Spleen (tissue), 11 donors: ENCODE measurements at regions not wholly inside any gene's neighbourhood (a gene's known extent, or its start where the extent isn't known, plus 50 kb on each side); places are given as distances from the start of the nearest gene placed in this dataset.

Experiments
- DNase-seq: peaks from one replicate; pipeline ENCODE4 v3.0.0-alpha.2; 2020
- H3K27ac ChIP-seq, 8 donors: fragments of 200-600 bp; sonication (generic) in 7 of 8; 1 replicate in 4 of 8; 2 replicates in 4 of 8; pipeline versions ENCODE4 v1.5.0 to v1.8.0; 2016 to 2021; ENCODE audit warnings: inconsistent platforms in 4 of 8, mild to moderate bottlenecking in 4 of 8, moderate library complexity in 1 of 8
- H3K27me3 ChIP-seq, 7 donors: fragments of 200-600 bp; sonication (generic) in 6 of 7; replicated peaks in 1 of 7; 1 replicate in 4 of 7; 2 replicates in 3 of 7; pipeline versions ENCODE4 v1.5.0 to v1.8.0; 2016 to 2021; ENCODE audit warnings: inconsistent platforms in 3 of 7, mild to moderate bottlenecking in 1 of 7
- H3K36me3 ChIP-seq, 6 donors: fragments of 200-600 bp; sonication (generic) in 5 of 6; 1 replicate in 4 of 6; 2 replicates in 2 of 6; pipeline versions ENCODE4 v1.5.0 to v1.8.0; 2016 to 2021; ENCODE audit warnings: inconsistent platforms in 2 of 6
- H3K4me1 ChIP-seq, 6 donors: fragments of 200-600 bp; sonication (generic) in 5 of 6; 1 replicate in 3 of 6; 2 replicates in 3 of 6; pipeline versions ENCODE4 v1.5.0 to v1.8.0; 2016 to 2021; ENCODE audit warnings: inconsistent platforms in 3 of 6
- H3K4me3 ChIP-seq, 8 donors: fragments of 200-600 bp; sonication (generic) in 7 of 8; 1 replicate in 4 of 8; 2 replicates in 4 of 8; pipeline versions ENCODE4 v1.5.0 to v1.8.0; 2016 to 2021; ENCODE audit warnings: inconsistent platforms in 4 of 8, mild to moderate bottlenecking in 4 of 8, moderate library complexity in 2 of 8
- H3K9me3 ChIP-seq, 8 donors: fragments of 200-600 bp; sonication (generic) in 7 of 8; 1 replicate in 4 of 8; 2 replicates in 4 of 8; pipeline versions ENCODE4 v1.5.0 to v1.8.0; 2016 to 2021; ENCODE audit warnings: inconsistent platforms in 4 of 8
- POLR2A ChIP-seq, 3 donors: fragments of 450-650 bp; IDR thresholded peaks; one replicate each; pipeline ENCODE4 v1.5.1; 2017; ENCODE audit warnings: antibody characterized with exemption in 3 of 3, mild to moderate bottlenecking in 1 of 3
- POLR2AphosphoS5 ChIP-seq, 3 donors: sonication (generic); formaldehyde crosslinking; IDR thresholded peaks; one replicate each; pipeline ENCODE4 v1.5.1; 2017; ENCODE audit warnings: antibody characterized with exemption in 3 of 3
- WGBS, 5 donors: extraction: QIAGEN DNeasy Blood & Tissue Kit in 3 of 5; methylation state at CpG; one replicate each; pipeline versions ENCODE4 v1.1.5 to v1.1.7; 2013 to 2018; 5-methylcytosine and 5-hydroxymethylcytosine counted together
- intact Hi-C: fragments of 100-400 bp; cut with DNase I; formaldehyde crosslinking; loops from one replicate; pipeline ENCODE4 v1.15.0; 2023; ENCODE audit warnings: low total_unique reads
- TF ChIP-seq, protein P1 (sequence below), 11 experiments: fragments of 200-600 bp in 7 of 11; fragments of 450-650 bp in 4 of 11; sonication (generic) in 4 of 11; IDR thresholded peaks in 8 of 11; conservative IDR thresholded peaks in 3 of 11; 1 replicate in 7 of 11; 2 replicates in 4 of 11; pipeline versions ENCODE4 v1.4.0 to v1.8.0; 2016 to 2021; ENCODE audit warnings: antibody characterized with exemption in 11 of 11, inconsistent platforms in 4 of 11, mild to moderate bottlenecking in 1 of 11
- donor health status: healthy with polysubstance abuse.
- donor health status: DM: no; HTN: no; CAD: no; lungs with moderate emphysema.
- donor health status: DM: no; HTN: no; CAD: no.
- donor health status: Bipolar disorder and iron deficiency.
- donor health status: healthy.
- donor health status: DM: no; HTN: no; CAD: no.
- donor health status: DM: yes; HTN: yes; CAD: no.

DNA sequence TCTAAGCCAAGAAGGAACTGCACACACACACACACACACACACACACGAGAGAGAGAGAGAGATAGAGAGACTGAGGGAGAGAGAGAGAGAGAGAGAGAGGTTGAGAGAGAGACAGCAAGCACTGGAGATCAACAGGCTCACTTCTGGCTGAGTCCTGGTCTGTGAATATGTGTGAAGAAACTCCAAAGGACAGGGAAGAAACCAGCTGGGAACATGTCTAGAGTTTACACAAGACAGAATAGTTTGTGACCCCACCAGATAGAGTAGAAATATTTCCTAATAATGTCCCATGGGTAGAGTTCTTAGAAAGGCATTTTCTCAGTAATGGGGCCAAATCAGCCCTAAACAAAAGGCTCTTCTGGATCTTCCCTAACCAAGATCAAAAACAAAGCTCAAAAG, 155.5 kb upstream of the IGFBP3 start:
- intact Hi-C loops, result no loop called here

DNA sequence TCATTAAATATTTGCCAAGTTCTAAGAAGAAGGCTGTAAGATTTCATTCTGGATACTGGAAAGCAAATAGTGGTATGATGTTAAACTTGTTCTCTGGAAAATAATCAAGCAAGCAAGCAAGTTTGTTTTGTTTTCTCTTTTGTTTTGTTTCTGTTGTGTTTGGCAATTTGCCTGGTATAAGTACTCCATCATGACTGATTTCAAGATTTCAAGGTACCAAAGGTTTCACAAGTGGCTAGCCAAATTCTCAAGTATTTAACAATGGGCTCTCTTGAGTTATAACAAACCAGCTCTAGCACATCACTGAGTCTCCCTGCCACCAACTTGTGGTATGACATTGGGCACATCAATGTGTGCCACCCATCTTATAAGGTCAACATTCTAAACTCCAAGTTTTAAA, 151.7 kb upstream of the IGFBP3 start:
- no peak for DNase-seq
- Histone ChIP-seq H3K36me3 (no peaks in the 10 kb centered on the region), H3K4me3 (no peak overlapping the region), H3K27me3 (no peaks in the 10 kb centered on the region), H3K27ac (no peak overlapping the region), H3K4me1 (no peaks in the 10 kb centered on the region), H3K9me3 (no peaks in the 10 kb centered on the region)
- TF ChIP-seq POLR2A (IDR thresholded peaks at IDR 0.05) (no peak), POLR2AphosphoS5 (IDR thresholded peaks at IDR 0.05) (no peak)
- TF ChIP-seq, protein P1, sequence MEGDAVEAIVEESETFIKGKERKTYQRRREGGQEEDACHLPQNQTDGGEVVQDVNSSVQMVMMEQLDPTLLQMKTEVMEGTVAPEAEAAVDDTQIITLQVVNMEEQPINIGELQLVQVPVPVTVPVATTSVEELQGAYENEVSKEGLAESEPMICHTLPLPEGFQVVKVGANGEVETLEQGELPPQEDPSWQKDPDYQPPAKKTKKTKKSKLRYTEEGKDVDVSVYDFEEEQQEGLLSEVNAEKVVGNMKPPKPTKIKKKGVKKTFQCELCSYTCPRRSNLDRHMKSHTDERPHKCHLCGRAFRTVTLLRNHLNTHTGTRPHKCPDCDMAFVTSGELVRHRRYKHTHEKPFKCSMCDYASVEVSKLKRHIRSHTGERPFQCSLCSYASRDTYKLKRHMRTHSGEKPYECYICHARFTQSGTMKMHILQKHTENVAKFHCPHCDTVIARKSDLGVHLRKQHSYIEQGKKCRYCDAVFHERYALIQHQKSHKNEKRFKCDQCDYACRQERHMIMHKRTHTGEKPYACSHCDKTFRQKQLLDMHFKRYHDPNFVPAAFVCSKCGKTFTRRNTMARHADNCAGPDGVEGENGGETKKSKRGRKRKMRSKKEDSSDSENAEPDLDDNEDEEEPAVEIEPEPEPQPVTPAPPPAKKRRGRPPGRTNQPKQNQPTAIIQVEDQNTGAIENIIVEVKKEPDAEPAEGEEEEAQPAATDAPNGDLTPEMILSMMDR (IDR thresholded peaks at IDR 0.05 in 8 of 11, conservative IDR thresholded peaks at IDR 0.05 in 3 of 11), result no peak
- intact Hi-C loops, result no loop called here

More for the DNA sequence above, 155.5 kb upstream of the IGFBP3 start:
- Histone ChIP-seq H3K27me3 (no peaks in the 10 kb centered on the region), H3K27ac (no peak overlapping the region), H3K4me3 (no peak overlapping the region), H3K36me3 (no peaks in the 10 kb centered on the region), H3K4me1 (no peaks in the 10 kb centered on the region), H3K9me3 (peaks cover 0 to 6% (median 0%) of the 10 kb centered on the region in 8 donors)
- 24 to 50% (median 32%) methylated on average over 1 of the region's 1 CpG for WGBS, 5 donors
- DNase-seq, result no peak
- TF ChIP-seq POLR2A (IDR thresholded peaks at IDR 0.05), result no peak
- TF ChIP-seq, protein P1 (IDR thresholded peaks at IDR 0.05 in 8 of 11, conservative IDR thresholded peaks at IDR 0.05 in 3 of 11), result no peak
- no peak for TF ChIP-seq POLR2AphosphoS5 (IDR thresholded peaks at IDR 0.05)

DNA sequence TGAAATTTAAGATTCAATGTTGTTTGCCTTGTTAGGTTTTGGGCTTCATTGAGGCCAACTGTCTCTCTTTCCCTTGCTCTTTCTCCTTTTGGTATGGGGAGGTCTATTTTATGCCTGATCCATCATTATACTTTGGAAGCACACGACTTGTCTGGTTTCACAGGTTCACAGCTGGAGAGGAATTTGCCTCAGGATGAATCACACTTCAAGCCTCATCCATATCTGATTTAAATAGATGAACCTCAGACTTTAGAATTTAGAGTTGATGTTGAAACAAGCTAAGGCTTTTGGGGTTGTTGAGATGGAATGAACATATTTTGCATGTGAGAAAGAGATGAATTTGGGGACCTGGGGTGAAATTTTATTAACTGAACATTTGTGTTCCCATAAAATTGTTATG, 150.5 kb upstream of the IGFBP3 start:
- WGBS, 5 donors, result 55 to 84% (median 78%) methylated on average over 1 of the region's 1 CpG
- intact Hi-C loops, result no loop called here
- Histone ChIP-seq H3K9me3 (no peaks in the 10 kb centered on the region), H3K36me3 (no peaks in the 10 kb centered on the region), H3K27me3 (no peaks in the 10 kb centered on the region), H3K4me3 (no peak overlapping the region), H3K27ac (no peak overlapping the region), H3K4me1 (no peaks in the 10 kb centered on the region)
- DNase-seq, result no peak
- TF ChIP-seq POLR2AphosphoS5 (IDR thresholded peaks at IDR 0.05) (no peak), POLR2A (IDR thresholded peaks at IDR 0.05) (no peak)
- TF ChIP-seq, protein P1 (IDR thresholded peaks at IDR 0.05 in 8 of 11, conservative IDR thresholded peaks at IDR 0.05 in 3 of 11), result no peak

DNA sequence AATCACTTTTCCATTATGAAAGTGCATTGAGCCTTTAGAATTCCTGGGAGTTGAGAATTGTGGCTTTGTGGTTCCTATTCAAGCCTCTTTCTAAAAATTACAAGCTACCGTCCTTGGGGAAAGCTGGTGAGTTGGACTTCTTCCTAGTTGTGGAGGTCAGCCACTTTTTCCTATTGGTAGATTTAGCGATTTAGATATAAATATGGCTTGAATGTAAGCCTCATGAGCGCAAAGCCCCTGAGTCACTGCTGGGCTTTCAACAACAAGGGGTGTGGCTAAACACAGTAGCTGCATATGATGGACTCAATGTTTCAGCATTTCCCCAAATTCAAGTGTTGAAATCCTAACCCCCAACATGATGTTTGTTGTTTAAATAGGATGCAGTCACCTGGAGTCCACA, 150.0 kb upstream of the IGFBP3 start:
- WGBS, 5 donors, result 59 to 82% (median 66%) methylated on average over 3 of the region's 3 CpGs
- H3K9me3 ChIP-seq, result no peaks in the 10 kb centered on the region
- TF ChIP-seq POLR2AphosphoS5 (IDR thresholded peaks at IDR 0.05) (no peak), POLR2A (IDR thresholded peaks at IDR 0.05) (no peak)
- TF ChIP-seq, protein P1 (IDR thresholded peaks at IDR 0.05 in 8 of 11, conservative IDR thresholded peaks at IDR 0.05 in 3 of 11), result no peak
- no peak overlapping the region for H3K4me3 ChIP-seq
- H3K27ac ChIP-seq, result no peak overlapping the region
- H3K36me3 ChIP-seq, result no peaks in the 10 kb centered on the region
- H3K27me3 ChIP-seq, result no peaks in the 10 kb centered on the region
- no peak for DNase-seq
- no peaks in the 10 kb centered on the region for H3K4me1 ChIP-seq
- intact Hi-C loops, result no loop called here
